H9 (cell line): ENCODE measurements at regions not wholly inside any gene's neighbourhood (a gene's known extent, or its start where the extent isn't known, plus 50 kb on each side); places are given as distances from the start of the nearest gene placed in this dataset.

Source experiments
- DNase-seq: peaks from one replicate; pipeline ENCODE4 v3.0.0-alpha.2; 2017
- H2AFZ ChIP-seq: one replicate; pipeline ENCODE4 v1.6.1; 2013; ENCODE audit warnings: mild to moderate bottlenecking, low read length, control low read depth, moderate library complexity
- H2AK5ac ChIP-seq: 2 replicates; pipeline ENCODE4 v1.6.1; 2013; ENCODE audit warnings: low read length, control low read depth, mixed read lengths; ENCODE audit not compliant: insufficient read length
- H2BK120ac ChIP-seq: one replicate; pipeline ENCODE4 v1.6.1; 2013; ENCODE audit warnings: low read depth, mild to moderate bottlenecking, low read length, control low read depth, inconsistent platforms; ENCODE audit not compliant: poor library complexity, severe bottlenecking
- H2BK12ac ChIP-seq: 2 replicates; pipeline ENCODE4 v1.6.1; 2013; ENCODE audit warnings: low read length, control low read depth, mixed read lengths, low read depth; ENCODE audit not compliant: insufficient read length
- H2BK15ac ChIP-seq: 2 replicates; pipeline ENCODE4 v1.6.1; 2013; ENCODE audit warnings: low read depth, low read length, control low read depth
- H2BK20ac ChIP-seq: one replicate; pipeline ENCODE4 v1.6.1; 2013; ENCODE audit warnings: low read depth, mild to moderate bottlenecking, low read length, control low read depth, inconsistent platforms; ENCODE audit not compliant: poor library complexity, severe bottlenecking
- H2BK5ac ChIP-seq: 2 replicates; pipeline ENCODE4 v1.6.1; 2013; ENCODE audit warnings: low read length, control low read depth, mixed read lengths; ENCODE audit not compliant: insufficient read length
- H3K14ac ChIP-seq: 2 replicates; pipeline ENCODE4 v1.6.1; 2013; ENCODE audit warnings: low read length, control low read depth; ENCODE audit not compliant: insufficient read depth
- H3K18ac ChIP-seq: 2 replicates; pipeline ENCODE4 v1.6.1; 2013; ENCODE audit warnings: low read depth, mild to moderate bottlenecking, mixed read lengths, low read length, control low read depth; ENCODE audit not compliant: insufficient read length
- H3K23ac ChIP-seq: 2 replicates; pipeline ENCODE4 v1.6.1; 2013; ENCODE audit warnings: low read length, control low read depth, mixed read lengths, low read depth; ENCODE audit not compliant: insufficient read length
- H3K23me2 ChIP-seq: 2 replicates; pipeline ENCODE4 v1.6.1; 2013; ENCODE audit warnings: low read depth, mild to moderate bottlenecking, mixed read lengths, low read length, control low read depth; ENCODE audit not compliant: insufficient read length, poor library complexity, severe bottlenecking
- H3K27ac ChIP-seq: 2 replicates; pipeline ENCODE4 v1.5.1; 2013; ENCODE audit warnings: low read length, control low read depth, mixed read lengths, low read depth; ENCODE audit not compliant: insufficient read length
- H3K27me3 ChIP-seq: 2 replicates; pipeline ENCODE4 v1.6.1; 2013; ENCODE audit warnings: low read length, control low read depth, inconsistent platforms; ENCODE audit not compliant: insufficient read depth
- H3K4ac ChIP-seq: 2 replicates; pipeline ENCODE4 v1.6.1; 2013; ENCODE audit warnings: low read depth, mild to moderate bottlenecking, control low read depth, inconsistent platforms, low read length, moderate library complexity
- H3K4me1 ChIP-seq: 2 replicates; pipeline ENCODE4 v1.6.1; 2013; ENCODE audit warnings: low read length, control low read depth, inconsistent platforms; ENCODE audit not compliant: insufficient read depth
- H3K4me2 ChIP-seq: 2 replicates; pipeline ENCODE4 v1.6.1; 2013; ENCODE audit warnings: low read length, control low read depth, mixed read lengths; ENCODE audit not compliant: insufficient read length, insufficient read depth
- H3K56ac ChIP-seq: 2 replicates; pipeline ENCODE4 v1.6.1; 2013; ENCODE audit warnings: low read depth, mild to moderate bottlenecking, mixed read lengths, low read length, control low read depth; ENCODE audit not compliant: insufficient read length
- H3K79me1 ChIP-seq: 2 replicates; pipeline ENCODE4 v1.6.1; 2013; ENCODE audit warnings: low read depth, mild to moderate bottlenecking, moderate library complexity, low read length, control low read depth, inconsistent platforms; ENCODE audit not compliant: insufficient read depth, poor library complexity, severe bottlenecking
- H3K79me2 ChIP-seq: 2 replicates; pipeline ENCODE4 v1.6.1; 2013; ENCODE audit warnings: low read length, control low read depth, inconsistent platforms; ENCODE audit not compliant: insufficient read depth
- H3K9ac ChIP-seq: 2 replicates; pipeline ENCODE4 v1.6.1; 2013; ENCODE audit warnings: low read length, control low read depth, mixed read lengths; ENCODE audit not compliant: insufficient read length; ENCODE audit errors: extremely low read depth
- H3K9me3 ChIP-seq: one replicate; pipeline ENCODE4 v1.6.1; 2013; ENCODE audit warnings: low read depth, low read length, inconsistent platforms; ENCODE audit not compliant: control insufficient read depth
- H3T11ph ChIP-seq: one replicate; pipeline ENCODE4 v1.6.1; 2013; ENCODE audit warnings: mild to moderate bottlenecking, low read length, control low read depth, inconsistent platforms
- H4K20me1 ChIP-seq: one replicate; pipeline ENCODE4 v1.6.1; 2013; ENCODE audit not compliant: control insufficient read depth, insufficient read length, insufficient read depth
- H4K5ac ChIP-seq: 2 replicates; pipeline ENCODE4 v1.6.1; 2013; ENCODE audit warnings: low read depth, mild to moderate bottlenecking, mixed read lengths, low read length, control low read depth; ENCODE audit not compliant: insufficient read length
- H4K8ac ChIP-seq: replicated peaks from 2 replicates; pipeline ENCODE4 v1.6.1; 2013; ENCODE audit warnings: low read length, control low read depth, mixed read lengths, low read depth; ENCODE audit not compliant: insufficient read length
- H4K91ac ChIP-seq: 2 replicates; pipeline ENCODE4 v1.6.1; 2013; ENCODE audit warnings: low read depth, mild to moderate bottlenecking, moderate library complexity, mixed read lengths, low read length, control low read depth; ENCODE audit not compliant: insufficient read length
- H3K27ac Mint-ChIP-seq, 3 experiments: 2 replicates in 2 of 3; 3 replicates in 1 of 3; pipeline ENCODE4 v1.8.0; 2020 to 2021; ENCODE audit warnings: mixed read lengths in 3 of 3, mild to moderate bottlenecking in 1 of 3, moderate library complexity in 1 of 3
- H3K27me3 Mint-ChIP-seq: 2 replicates; pipeline ENCODE4 v1.8.0; 2021; ENCODE audit warnings: low read depth, mild to moderate bottlenecking, moderate library complexity, mixed read lengths
- H3K36me3 Mint-ChIP-seq, 3 experiments: 2 replicates in 2 of 3; 3 replicates in 1 of 3; pipeline ENCODE4 v1.8.0; 2020 to 2021; ENCODE audit warnings: low read depth in 3 of 3, mixed read lengths in 3 of 3; ENCODE audit not compliant: insufficient read depth in 1 of 3
- H3K4me1 Mint-ChIP-seq, 2 experiments: 2 replicates each; pipeline ENCODE4 v1.8.0; 2020; ENCODE audit warnings: mixed read lengths in 2 of 2
- H3K4me3 Mint-ChIP-seq, 2 experiments: 2 replicates in 1 of 2; 3 replicates in 1 of 2; pipeline ENCODE4 v1.8.0; 2020 to 2021; ENCODE audit warnings: mild to moderate bottlenecking in 2 of 2, mixed read lengths in 2 of 2, moderate library complexity in 1 of 2
- H3K9me3 Mint-ChIP-seq, 2 experiments: 2 replicates in 1 of 2; 3 replicates in 1 of 2; pipeline ENCODE4 v1.8.0; 2020; ENCODE audit warnings: mild to moderate bottlenecking in 2 of 2, mixed read lengths in 2 of 2, moderate library complexity in 1 of 2
- WGBS: extraction: QIAGEN DNeasy Blood & Tissue Kit; methylation state at CpG from one replicate; pipeline ENCODE4 v1.1.7; 2013; ENCODE audit warnings: missing lambda C conversion rate, low lambda C conversion rate, mixed read lengths; ENCODE audit not compliant: insufficient read length; ENCODE audit errors: extremely low coverage; 5-methylcytosine and 5-hydroxymethylcytosine counted together
- TF ChIP-seq, protein P1 (sequence below): fragments of 200-600 bp; sonication (generic); conservative IDR thresholded peaks from 3 replicates; pipeline ENCODE4 v1.8.0; 2021; ENCODE audit warnings: antibody characterized with exemption, mild to moderate bottlenecking

DNA sequence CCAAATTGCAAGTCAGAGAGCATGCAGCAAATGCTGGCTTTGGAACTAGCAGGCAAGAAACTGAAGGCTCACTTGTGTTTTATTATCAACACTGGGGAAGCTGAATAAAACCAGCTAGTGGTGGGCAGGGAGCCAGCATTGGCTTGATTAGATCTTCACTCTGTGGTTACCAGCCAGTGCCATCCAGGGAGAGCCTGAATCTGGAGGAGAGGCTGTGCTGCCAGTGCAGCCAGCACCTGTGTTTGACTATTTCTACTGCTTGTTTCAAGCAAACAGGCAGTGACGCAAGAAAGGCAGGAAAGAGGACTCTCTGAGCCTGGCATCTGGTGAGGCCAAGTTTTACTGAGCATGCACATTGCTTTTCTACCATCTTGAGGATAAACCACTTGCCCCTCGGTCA is 247.0 kb downstream of the PHLDA1 start:
- Histone ChIP-seq H3K9ac (no peak overlapping the region), H2AFZ (no peak overlapping the region), H3K56ac (no peak overlapping the region), H4K91ac (no peak overlapping the region), H2BK5ac (no peak overlapping the region), H3K23ac (no peak overlapping the region), H3K27me3 (no peaks in the 10 kb centered on the region), H2BK12ac (no peak overlapping the region), H2BK120ac (no peak overlapping the region), H3K79me2 (no peaks in the 10 kb centered on the region), H3K4ac (no peak overlapping the region), H4K5ac (no peak overlapping the region), H3K4me1 (no peaks in the 10 kb centered on the region), H3K79me1 (no peaks in the 10 kb centered on the region), H3T11ph (no peak overlapping the region), H3K23me2 (no peaks in the 10 kb centered on the region), H3K9me3 (no peaks in the 10 kb centered on the region), H2BK20ac (no peak overlapping the region), H3K27ac (no peak overlapping the region), H3K18ac (no peak overlapping the region), H3K14ac (no peak overlapping the region), H3K4me2 (no peak overlapping the region), H2AK5ac (no peak overlapping the region), H2BK15ac (no peak overlapping the region), H4K20me1 (no peaks in the 10 kb centered on the region), H4K8ac (no peak overlapping the region)
- no peak for DNase-seq
- Mint-ChIP-seq H3K4me3 (no peak overlapping the region), H3K27me3 (peaks cover 2% of the 10 kb centered on the region; the same call in 1 of the 2 replicates), H3K9me3 (no peaks in the 10 kb centered on the region; a peak in 2 of 5 replicates), H3K36me3 (peaks cover 0 to 7% (median 5%) of the 10 kb centered on the region in 3 experiments; a peak in 4 of 7 replicates), H3K4me1 (peaks cover 4 to 5% of the 10 kb centered on the region in 2 experiments; a peak in 3 of 4 replicates), H3K27ac (no peak overlapping the region)
- no CpG with 5 or more reads among the region's 2 CpGs for WGBS
- TF ChIP-seq, protein P1, sequence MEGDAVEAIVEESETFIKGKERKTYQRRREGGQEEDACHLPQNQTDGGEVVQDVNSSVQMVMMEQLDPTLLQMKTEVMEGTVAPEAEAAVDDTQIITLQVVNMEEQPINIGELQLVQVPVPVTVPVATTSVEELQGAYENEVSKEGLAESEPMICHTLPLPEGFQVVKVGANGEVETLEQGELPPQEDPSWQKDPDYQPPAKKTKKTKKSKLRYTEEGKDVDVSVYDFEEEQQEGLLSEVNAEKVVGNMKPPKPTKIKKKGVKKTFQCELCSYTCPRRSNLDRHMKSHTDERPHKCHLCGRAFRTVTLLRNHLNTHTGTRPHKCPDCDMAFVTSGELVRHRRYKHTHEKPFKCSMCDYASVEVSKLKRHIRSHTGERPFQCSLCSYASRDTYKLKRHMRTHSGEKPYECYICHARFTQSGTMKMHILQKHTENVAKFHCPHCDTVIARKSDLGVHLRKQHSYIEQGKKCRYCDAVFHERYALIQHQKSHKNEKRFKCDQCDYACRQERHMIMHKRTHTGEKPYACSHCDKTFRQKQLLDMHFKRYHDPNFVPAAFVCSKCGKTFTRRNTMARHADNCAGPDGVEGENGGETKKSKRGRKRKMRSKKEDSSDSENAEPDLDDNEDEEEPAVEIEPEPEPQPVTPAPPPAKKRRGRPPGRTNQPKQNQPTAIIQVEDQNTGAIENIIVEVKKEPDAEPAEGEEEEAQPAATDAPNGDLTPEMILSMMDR, result no peak
